DOHH2 (cell line): ENCODE measurements at regions not wholly inside any gene's neighbourhood (a gene's known extent, or its start where the extent isn't known, plus 50 kb on each side); places are given as distances from the start of the nearest gene placed in this dataset.

Experiments used
- H3F3A ChIP-seq: fragments of 200-600 bp; sonication (generic), shearing (Covaris generic); 2 replicates; pipeline ENCODE4 v1.6.0; 2016; ENCODE audit warnings: antibody characterized with exemption, mild to moderate bottlenecking; ENCODE audit not compliant: control insufficient read depth, insufficient read depth
- H3K27ac ChIP-seq: fragments of 200-600 bp; sonication (generic); 2 replicates; pipeline ENCODE4 v1.5.1; 2014; ENCODE audit warnings: low read depth, mild to moderate bottlenecking, low read length, moderate library complexity
- H3K27me3 ChIP-seq: fragments of 200-600 bp; sonication (generic); 2 replicates; pipeline ENCODE4 v1.6.1; 2014; ENCODE audit warnings: mild to moderate bottlenecking, low read length, mixed read lengths; ENCODE audit not compliant: control insufficient read depth
- H3K36me3 ChIP-seq: fragments of 200-600 bp; sonication (generic); 2 replicates; pipeline ENCODE4 v1.6.1; 2014; ENCODE audit warnings: mild to moderate bottlenecking, low read length, moderate library complexity, mixed read lengths; ENCODE audit not compliant: control insufficient read depth
- H3K4me1 ChIP-seq: fragments of 200-600 bp; sonication (generic); 2 replicates; pipeline ENCODE4 v1.6.1; 2014; ENCODE audit warnings: mild to moderate bottlenecking, low read length, mixed read lengths; ENCODE audit not compliant: control insufficient read depth
- H3K4me2 ChIP-seq: fragments of 200-600 bp; sonication (generic); 2 replicates; pipeline ENCODE4 v1.6.0; 2014; ENCODE audit warnings: mild to moderate bottlenecking, low read length, moderate library complexity
- H3K4me3 ChIP-seq: fragments of 200-600 bp; sonication (generic); 2 replicates; pipeline ENCODE4 v1.5.1; 2014; ENCODE audit warnings: mild to moderate bottlenecking, low read length, mixed read lengths
- H3K79me2 ChIP-seq: fragments of 200-600 bp; sonication (generic); 2 replicates; pipeline ENCODE4 v1.6.1; 2014; ENCODE audit warnings: mild to moderate bottlenecking, low read length, mixed read lengths; ENCODE audit not compliant: control insufficient read depth
- H3K9me2 ChIP-seq: fragments of 200-600 bp; sonication (generic); replicated peaks from 2 replicates; pipeline ENCODE4 v1.6.1; 2014; ENCODE audit warnings: mild to moderate bottlenecking, low read length, mixed read lengths; ENCODE audit not compliant: control insufficient read depth
- H3K9me3 ChIP-seq: fragments of 200-600 bp; sonication (generic); 2 replicates; pipeline ENCODE4 v1.6.1; 2014; ENCODE audit warnings: antibody characterized with exemption, low read length, mixed read lengths; ENCODE audit not compliant: control insufficient read depth, insufficient read depth
- H4K20me1 ChIP-seq: fragments of 200-600 bp; sonication (generic); 2 replicates; pipeline ENCODE4 v1.6.0; 2014; ENCODE audit warnings: low read depth, mild to moderate bottlenecking, antibody characterized with exemption, low read length, moderate library complexity; ENCODE audit not compliant: control insufficient read depth, insufficient read depth
- EZH2phosphoT487 ChIP-seq: fragments of 200-600 bp; sonication (generic); IDR thresholded peaks from 2 replicates; pipeline ENCODE4 v1.6.1; 2017; ENCODE audit warnings: borderline replicate concordance, mild to moderate bottlenecking, antibody characterized with exemption, low read length, moderate library complexity, mixed read lengths
- TF ChIP-seq, protein P1 (sequence below): fragments of 200-600 bp; sonication (generic); IDR thresholded peaks from one replicate; pipeline ENCODE4 v1.5.1; 2014; ENCODE audit warnings: antibody characterized with exemption, mild to moderate bottlenecking, low read depth, low read length; ENCODE audit not compliant: poor library complexity, severe bottlenecking

DNA sequence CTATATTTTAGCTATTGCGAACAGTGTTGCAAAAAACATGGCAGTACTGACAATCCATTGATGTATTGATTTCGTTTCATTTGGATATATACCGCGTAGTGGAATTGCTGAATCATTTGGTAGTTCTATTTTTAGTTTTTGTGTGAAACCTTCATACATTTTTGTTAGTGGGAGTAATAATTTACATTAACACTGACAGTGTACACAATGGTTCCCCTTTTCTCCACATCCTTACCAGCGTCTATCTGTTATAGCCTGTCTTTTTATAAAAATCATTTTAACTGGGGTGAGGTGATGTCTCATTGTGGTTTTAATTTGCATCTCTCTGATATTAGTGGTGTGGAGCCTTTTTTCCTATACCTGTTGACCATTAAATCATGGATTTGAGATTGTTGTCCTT, 392.4 kb upstream of the ALCAM start:
- H3K27ac ChIP-seq, result no peak overlapping the region
- no peak overlapping the region for H3K4me2 ChIP-seq
- H3K27me3 ChIP-seq, result no peaks in the 10 kb centered on the region
- H3K9me3 ChIP-seq, result no peaks in the 10 kb centered on the region; the same call in 1 of the 2 replicates
- H3F3A ChIP-seq, result no peaks in the 10 kb centered on the region
- H3K79me2 ChIP-seq, result no peaks in the 10 kb centered on the region
- H3K9me2 ChIP-seq, result no peaks in the 10 kb centered on the region
- H3K36me3 ChIP-seq, result no peaks in the 10 kb centered on the region
- H3K4me1 ChIP-seq, result no peaks in the 10 kb centered on the region
- no peak for TF ChIP-seq EZH2phosphoT487
- TF ChIP-seq, protein P1, sequence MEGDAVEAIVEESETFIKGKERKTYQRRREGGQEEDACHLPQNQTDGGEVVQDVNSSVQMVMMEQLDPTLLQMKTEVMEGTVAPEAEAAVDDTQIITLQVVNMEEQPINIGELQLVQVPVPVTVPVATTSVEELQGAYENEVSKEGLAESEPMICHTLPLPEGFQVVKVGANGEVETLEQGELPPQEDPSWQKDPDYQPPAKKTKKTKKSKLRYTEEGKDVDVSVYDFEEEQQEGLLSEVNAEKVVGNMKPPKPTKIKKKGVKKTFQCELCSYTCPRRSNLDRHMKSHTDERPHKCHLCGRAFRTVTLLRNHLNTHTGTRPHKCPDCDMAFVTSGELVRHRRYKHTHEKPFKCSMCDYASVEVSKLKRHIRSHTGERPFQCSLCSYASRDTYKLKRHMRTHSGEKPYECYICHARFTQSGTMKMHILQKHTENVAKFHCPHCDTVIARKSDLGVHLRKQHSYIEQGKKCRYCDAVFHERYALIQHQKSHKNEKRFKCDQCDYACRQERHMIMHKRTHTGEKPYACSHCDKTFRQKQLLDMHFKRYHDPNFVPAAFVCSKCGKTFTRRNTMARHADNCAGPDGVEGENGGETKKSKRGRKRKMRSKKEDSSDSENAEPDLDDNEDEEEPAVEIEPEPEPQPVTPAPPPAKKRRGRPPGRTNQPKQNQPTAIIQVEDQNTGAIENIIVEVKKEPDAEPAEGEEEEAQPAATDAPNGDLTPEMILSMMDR, result no peak
- H4K20me1 ChIP-seq, result no peaks in the 10 kb centered on the region
- no peak overlapping the region for H3K4me3 ChIP-seq

DNA sequence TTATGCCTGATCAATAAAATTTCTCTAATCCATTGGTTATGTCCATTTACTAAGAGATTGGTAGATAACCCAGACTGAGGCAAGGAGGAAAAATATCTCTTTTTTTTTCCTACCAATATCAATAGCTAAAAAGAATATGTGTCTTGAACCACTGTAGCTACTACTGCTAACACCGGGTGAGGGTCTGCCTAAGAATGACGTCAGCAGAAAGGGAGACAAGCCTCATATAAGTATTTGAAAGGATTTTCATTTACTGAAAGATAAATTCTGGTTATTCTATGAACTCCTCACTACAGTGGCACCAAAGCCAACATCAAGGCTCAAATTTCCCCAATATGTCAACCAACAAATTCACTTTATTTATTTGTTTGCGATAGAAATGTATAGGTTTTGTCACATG, 389.0 kb upstream of the ALCAM start:
- Histone ChIP-seq H3K27ac (no peak overlapping the region), H3K9me2 (no peaks in the 10 kb centered on the region), H3F3A (no peaks in the 10 kb centered on the region), H4K20me1 (no peaks in the 10 kb centered on the region), H3K36me3 (no peaks in the 10 kb centered on the region), H3K4me2 (no peak overlapping the region), H3K79me2 (no peaks in the 10 kb centered on the region), H3K27me3 (no peaks in the 10 kb centered on the region), H3K9me3 (no peaks in the 10 kb centered on the region; the same call in 1 of the 2 replicates), H3K4me3 (no peak overlapping the region), H3K4me1 (no peaks in the 10 kb centered on the region)
- no peak for TF ChIP-seq EZH2phosphoT487
- TF ChIP-seq, protein P1, result no peak

DNA sequence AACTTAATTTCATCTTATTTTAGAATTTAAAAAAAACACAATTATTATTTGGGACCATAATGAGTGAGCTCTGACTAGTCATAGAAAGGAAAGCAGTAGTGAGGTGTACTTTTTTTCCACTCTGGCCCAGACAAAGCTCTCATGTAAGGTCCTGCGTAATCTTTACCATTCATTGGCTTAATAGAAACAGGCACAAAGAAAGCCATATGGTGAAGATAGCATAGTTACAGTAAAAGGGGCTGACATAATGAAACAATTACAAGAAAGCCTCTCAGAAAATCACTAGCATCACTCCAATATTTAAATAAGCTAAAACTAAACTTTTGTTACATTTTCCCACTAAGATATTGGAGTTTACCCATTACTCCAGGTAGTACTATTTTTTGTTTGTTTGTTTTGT, 384.6 kb upstream of the ALCAM start:
- Histone ChIP-seq H3K9me3 (no peaks in the 10 kb centered on the region), H4K20me1 (no peaks in the 10 kb centered on the region), H3K4me3 (no peak overlapping the region), H3K9me2 (no peaks in the 10 kb centered on the region), H3K4me1 (no peaks in the 10 kb centered on the region), H3K27me3 (no peaks in the 10 kb centered on the region), H3K79me2 (no peaks in the 10 kb centered on the region), H3K27ac (no peak overlapping the region), H3K36me3 (no peaks in the 10 kb centered on the region), H3F3A (no peaks in the 10 kb centered on the region), H3K4me2 (no peak overlapping the region)
- TF ChIP-seq, protein P1, result no peak
- TF ChIP-seq EZH2phosphoT487, result no peak

DNA sequence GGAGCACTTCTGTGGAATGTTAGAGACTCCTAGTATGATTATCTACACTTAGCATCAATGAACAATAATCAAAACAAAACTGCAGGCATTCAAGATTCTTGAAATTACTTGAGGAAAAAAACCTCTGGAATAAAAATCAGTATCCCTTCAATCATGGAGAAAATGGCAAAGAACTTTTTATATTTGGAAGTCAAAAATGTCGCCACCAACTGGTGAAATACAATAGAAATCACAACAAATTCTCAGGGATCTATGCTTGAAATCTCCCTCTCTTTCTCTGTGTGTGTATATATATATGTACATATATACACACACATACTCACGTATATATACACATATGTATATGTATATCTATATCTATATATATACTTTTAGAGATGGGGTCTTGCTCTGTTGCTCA, 378.9 kb upstream of the ALCAM start:
- Histone ChIP-seq H3K27me3 (no peaks in the 10 kb centered on the region), H4K20me1 (no peaks in the 10 kb centered on the region), H3K36me3 (no peaks in the 10 kb centered on the region), H3K4me1 (no peaks in the 10 kb centered on the region), H3K79me2 (no peaks in the 10 kb centered on the region), H3K9me3 (no peaks in the 10 kb centered on the region), H3K9me2 (no peaks in the 10 kb centered on the region), H3F3A (no peaks in the 10 kb centered on the region), H3K27ac (no peak overlapping the region), H3K4me2 (no peak overlapping the region), H3K4me3 (no peak overlapping the region)
- TF ChIP-seq, protein P1, result no peak
- TF ChIP-seq EZH2phosphoT487, result no peak
